T47D (cell line): ENCODE measurements at regions not wholly inside any gene's neighbourhood (a gene's known extent, or its start where the extent isn't known, plus 50 kb on each side); places are given as distances from the start of the nearest gene placed in this dataset.

Experiments used
- DNase-seq, 2 experiments: peaks; one replicate each; pipeline versions ENCODE4 v3.0.0 to v3.0.0-alpha.2; 2011 to 2012; ENCODE audit warnings: low read depth in 1 of 2, low spot score in 1 of 2
- JUND ChIP-seq: IDR thresholded peaks from 2 replicates; pipeline ENCODE4 v1.6.1; 2012; ENCODE audit warnings: low read depth
- in situ Hi-C: cut with HindIII; loops from 2 replicates; pipeline ENCODE4 v1.10.0; 2016; ENCODE audit warnings: low sequenced_read_pairs, low pct_unique_long_range_greater_than_20kb

DNA sequence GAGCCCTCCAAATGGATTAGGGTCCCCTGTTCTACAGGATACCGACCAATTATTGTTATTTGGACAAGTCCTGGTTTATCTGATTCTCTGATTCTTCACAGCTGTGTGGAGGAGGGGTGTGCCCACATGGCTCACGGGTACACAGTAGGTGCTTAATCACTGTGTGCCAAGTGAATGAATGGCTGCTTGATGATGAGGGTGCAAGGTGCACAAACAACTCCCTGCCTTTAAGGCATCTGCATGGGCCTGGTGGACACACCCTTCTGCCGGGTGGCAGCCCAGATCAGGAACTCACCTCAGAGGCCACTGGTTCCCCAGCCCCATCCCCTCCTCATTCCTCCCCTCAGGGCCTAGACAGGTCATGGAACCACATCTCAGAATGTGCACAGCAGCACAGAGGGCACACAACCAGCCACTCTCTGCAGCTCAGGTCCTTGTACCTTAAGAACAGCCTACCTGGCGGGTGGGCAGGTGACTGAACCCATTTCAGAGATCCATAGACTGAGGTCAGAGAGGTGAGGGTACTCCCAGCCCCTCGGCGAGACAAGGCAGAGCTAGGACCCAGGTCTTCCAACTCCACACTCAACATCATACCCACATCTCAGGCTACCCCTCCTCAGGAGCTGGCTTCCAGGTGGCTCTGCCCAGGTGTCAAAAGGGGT lies 50.3 kb downstream of the SHANK2 start:
- no peak for DNase-seq
- no peak for TF ChIP-seq JUND
- in situ Hi-C loops: no loop called here

DNA sequence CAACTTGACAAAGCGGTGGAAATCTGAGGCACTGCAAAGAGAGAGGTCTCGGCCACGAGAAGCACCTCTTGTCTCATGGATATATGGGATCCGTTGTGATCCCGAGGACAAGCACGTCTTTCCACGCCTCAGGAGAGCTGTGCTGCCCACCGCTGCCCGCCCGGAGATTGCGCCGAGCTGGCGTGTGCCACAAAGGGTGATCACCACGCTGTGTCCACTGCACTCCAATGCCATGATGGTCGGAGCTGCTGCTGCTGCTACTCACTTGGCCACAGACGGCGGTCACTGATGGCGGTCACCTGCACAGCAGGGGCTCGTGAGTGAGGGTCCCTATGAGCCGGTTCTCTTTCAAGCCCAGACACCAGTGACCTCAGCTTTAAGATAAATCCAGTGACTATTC lies 51.1 kb downstream of the SHANK2 start:
- in situ Hi-C loops: no loop called here
- no peak for TF ChIP-seq JUND
- no peak for DNase-seq

- TF ChIP-seq JUND: no peak
- no peak for DNase-seq
- in situ Hi-C loops: no loop called here
Observed at GRCh38 chr11:71200761-71201160, 51.6 kb downstream of the SHANK2 start.

DNA sequence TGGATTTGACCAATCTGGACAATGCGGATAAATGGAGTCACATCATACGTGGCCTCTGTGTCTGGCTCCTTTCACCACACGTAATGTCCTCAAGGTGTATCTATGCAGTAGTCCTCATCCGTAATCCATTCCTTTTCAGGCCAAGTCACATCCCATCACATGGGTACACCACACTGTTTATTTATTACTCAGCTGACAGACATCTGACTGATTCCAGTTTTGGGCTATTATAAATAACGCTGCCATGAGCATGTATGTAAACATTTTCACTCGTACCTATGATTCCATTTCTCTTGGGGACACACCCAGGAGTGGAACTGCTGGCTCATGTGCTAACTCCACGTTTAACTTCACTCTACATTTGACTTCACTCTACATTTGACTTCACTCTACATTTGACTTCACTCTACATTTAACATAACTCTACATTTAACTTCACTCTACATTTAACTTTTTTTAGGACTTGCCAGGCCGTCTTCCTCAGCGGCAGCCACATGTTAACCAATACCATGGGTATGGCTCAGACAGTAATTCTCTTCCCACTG lies 52.1 kb downstream of the SHANK2 start:
- no peak for TF ChIP-seq JUND
- DNase-seq: no peak
- in situ Hi-C loops: no loop called here

DNA sequence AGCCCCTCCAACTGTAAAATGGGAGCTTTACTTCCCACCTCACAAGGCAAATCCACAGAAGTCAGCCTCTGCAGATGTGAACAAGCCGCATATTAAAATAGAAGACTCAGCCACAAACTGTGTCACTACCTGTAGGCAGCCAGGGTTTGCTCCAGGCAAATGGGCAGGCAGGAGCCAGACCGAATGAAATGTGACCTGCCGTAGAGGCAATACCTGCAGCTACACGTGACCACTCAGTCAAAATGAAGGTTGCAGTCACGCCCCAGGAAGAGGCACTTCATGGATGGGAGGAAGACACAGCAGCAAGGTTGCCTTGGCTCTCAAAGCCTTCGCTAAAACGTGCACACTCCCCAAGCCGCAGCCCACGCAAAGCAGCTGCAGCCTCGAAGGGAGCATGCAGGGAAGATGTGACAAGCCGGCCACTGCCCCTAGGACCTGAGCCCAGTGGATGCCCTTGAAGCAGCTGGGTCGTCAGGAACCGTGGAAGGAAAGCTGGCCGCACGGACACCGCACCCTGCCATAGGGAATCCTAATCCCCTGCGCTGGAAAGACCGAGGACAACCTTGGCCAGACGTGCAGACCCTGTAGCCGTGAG lies 53.1 kb downstream of the SHANK2 start:
- in situ Hi-C loops: no loop called here
- DNase-seq: no peak
- TF ChIP-seq JUND: no peak

DNA sequence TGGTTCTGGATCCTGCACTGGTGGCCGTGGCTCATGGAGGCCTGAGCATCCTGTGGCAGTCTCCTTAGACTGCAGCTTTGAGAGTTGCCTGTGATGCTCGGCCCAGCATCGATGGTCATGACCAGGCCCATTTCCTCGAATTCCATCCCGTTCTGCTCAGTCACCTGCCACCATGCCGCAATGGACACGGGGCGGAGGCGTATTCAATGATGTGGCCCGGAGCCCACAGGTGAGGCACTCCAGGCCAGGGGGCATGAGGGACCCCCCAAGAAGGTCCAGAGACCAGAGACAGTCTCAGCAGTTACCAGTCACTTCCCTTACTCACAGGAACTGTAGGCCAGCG lies 53.6 kb downstream of the SHANK2 start:
- DNase-seq: no peak
- in situ Hi-C loops: no loop called here
- no peak for TF ChIP-seq JUND

- in situ Hi-C loops: no loop called here
- DNase-seq: no peak
- no peak for TF ChIP-seq JUND
Observed at GRCh38 chr11:71198141-71198822, 54.1 kb downstream of the SHANK2 start.

GRCh38 chr11:71197096-71197495 lies 55.3 kb downstream of the SHANK2 start:
- DNase-seq: no peak
- TF ChIP-seq JUND: no peak
- in situ Hi-C loops: no loop called here

- TF ChIP-seq JUND: no peak
- in situ Hi-C loops: no loop called here
Observed at GRCh38 chr11:71194710-71195109, 57.7 kb downstream of the SHANK2 start.

GRCh38 chr11:71193431-71193830 lies 58.9 kb downstream of the SHANK2 start:
- DNase-seq: no peak
- in situ Hi-C loops: no loop called here
- no peak for TF ChIP-seq JUND

More at GRCh38 chr11:71194710-71195109, 57.7 kb downstream of the SHANK2 start:
- no peak for DNase-seq

GRCh38 chr11:71192629-71193028 lies 59.7 kb downstream of the SHANK2 start:
- in situ Hi-C loops: no loop called here
- no peak for TF ChIP-seq JUND
- DNase-seq: no peak

- TF ChIP-seq JUND: no peak
- in situ Hi-C loops: no loop called here
- DNase-seq: no peak
Observed at GRCh38 chr11:71191201-71191600, 61.2 kb downstream of the SHANK2 start.

DNA sequence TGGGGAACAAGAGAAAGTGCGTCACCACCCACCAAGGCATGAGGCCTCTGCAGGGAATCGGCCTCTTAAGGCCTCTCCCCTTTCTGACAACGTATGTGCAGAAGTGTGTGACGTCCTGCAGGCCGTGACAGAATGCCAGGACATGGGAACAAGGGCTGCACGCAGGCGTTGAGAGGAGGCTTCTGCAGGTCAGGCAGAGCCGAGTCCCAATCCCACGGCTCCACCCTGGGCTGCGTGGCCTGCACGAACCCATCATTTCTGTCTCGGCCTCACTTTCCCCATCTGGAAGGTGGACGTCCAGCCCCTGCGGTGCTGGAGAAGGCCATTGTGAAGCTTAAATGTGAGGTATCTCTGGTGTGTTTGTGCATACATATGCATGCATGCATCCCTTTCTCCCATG lies 61.8 kb downstream of the SHANK2 start:
- in situ Hi-C loops: no loop called here
- DNase-seq: no peak
- no peak for TF ChIP-seq JUND
